GM12874 (cell line): ENCODE measurements at regions not wholly inside any gene's neighbourhood (a gene's known extent, or its start where the extent isn't known, plus 50 kb on each side); places are given as distances from the start of the nearest gene placed in this dataset.

ENCODE experiments used
- TF ChIP-seq, protein P1 (sequence below): IDR thresholded peaks from 2 replicates; pipeline ENCODE4 v1.5.1; 2011; ENCODE audit warnings: low read depth, mild to moderate bottlenecking, control low read depth, low read length, moderate library complexity; ENCODE audit not compliant: insufficient read depth

DNA sequence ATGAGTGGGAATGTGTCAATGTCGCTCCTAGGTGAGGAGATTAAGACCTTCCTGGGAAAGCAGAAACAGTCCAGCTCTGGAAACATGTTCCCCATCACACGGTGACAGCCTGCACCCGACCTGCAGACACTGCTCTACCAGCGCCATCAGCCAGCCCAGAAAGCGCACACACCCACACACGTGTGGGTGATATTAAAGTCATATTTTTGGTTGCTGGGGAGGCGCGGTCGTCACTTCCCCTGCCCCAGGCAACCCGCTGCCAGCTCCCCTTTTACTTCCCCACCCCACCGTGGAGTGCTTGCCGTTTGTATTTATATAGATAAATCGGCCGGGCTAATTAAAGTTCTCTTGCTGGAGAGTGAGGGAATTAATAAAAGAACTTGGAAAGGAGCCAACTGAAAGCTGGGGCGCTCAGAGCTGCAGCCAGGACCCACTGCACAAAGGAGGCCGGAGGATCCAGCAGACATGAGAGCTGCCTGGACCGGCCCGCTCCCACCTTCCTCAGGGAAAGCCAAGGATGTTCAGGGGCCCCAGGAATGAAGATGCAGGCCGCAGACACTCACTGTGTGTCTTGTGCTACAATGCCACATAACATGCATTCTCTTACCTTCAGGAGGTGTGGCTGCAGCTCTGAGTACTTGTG, 145.2 kb upstream of the UNC5B start:
- TF ChIP-seq, protein P1, sequence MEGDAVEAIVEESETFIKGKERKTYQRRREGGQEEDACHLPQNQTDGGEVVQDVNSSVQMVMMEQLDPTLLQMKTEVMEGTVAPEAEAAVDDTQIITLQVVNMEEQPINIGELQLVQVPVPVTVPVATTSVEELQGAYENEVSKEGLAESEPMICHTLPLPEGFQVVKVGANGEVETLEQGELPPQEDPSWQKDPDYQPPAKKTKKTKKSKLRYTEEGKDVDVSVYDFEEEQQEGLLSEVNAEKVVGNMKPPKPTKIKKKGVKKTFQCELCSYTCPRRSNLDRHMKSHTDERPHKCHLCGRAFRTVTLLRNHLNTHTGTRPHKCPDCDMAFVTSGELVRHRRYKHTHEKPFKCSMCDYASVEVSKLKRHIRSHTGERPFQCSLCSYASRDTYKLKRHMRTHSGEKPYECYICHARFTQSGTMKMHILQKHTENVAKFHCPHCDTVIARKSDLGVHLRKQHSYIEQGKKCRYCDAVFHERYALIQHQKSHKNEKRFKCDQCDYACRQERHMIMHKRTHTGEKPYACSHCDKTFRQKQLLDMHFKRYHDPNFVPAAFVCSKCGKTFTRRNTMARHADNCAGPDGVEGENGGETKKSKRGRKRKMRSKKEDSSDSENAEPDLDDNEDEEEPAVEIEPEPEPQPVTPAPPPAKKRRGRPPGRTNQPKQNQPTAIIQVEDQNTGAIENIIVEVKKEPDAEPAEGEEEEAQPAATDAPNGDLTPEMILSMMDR: no peak

GRCh38 chr10:71068861-71069271, 143.5 kb upstream of the UNC5B start:
- TF ChIP-seq, protein P1: no peak

DNA sequence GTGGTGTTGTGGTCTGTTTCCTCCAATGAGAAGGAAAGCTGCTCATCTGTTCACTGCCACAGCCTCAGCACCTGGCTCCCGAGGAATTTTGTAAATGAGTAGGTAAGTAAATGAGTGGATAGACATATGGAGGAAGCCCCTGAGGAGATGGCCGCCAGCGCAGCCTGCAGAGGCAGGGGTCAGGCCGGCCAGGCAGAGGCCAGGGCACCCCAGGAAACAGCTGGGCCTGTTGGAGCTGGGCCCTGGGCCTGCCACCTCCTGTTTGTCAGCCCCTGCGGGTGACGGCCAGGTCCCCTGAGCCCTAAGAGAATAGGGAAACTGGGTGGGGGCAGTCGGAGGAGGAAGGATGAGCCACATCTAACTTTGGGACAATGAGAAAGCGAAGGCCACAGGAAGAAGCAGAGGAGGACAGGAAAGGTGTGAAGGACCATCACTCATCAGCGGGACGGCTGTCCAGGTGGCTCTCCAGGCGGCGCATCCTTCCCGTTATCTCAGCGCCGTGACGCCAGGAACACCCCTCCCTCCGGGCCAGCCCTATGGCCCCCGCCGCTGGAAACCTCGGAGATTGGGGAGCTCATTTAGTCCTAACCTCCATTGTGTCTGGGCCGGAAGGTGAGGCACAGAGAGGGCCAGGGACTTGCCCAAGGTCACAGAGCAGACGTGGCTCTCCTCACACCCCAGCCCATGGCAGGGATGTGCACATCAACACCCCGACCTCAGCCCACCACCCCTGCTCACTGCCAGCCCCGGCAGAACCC, 142.3 kb upstream of the UNC5B start:
- TF ChIP-seq, protein P1: no peak

DNA sequence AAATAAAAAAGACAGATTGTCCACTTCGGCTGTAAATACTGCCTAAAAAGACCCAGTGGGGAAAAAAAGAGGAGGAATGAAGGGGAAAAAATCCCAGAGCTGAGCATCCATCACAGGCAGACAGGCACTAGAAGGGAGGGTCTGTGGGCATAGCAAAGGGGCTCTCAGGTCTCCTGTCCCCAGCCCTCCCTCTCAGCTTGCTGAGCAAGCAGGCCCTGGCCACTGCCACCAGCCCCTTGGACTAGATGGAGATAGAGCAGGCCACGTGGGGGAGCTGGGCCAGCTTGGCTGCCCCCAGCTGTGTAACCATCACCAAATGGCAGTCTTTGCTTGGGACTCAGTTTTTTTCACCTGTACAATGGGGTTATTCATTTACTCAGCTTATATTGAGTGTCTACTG, 141.6 kb upstream of the UNC5B start:
- TF ChIP-seq, protein P1: no peak

GRCh38 chr10:71072131-71072822, 140.1 kb upstream of the UNC5B start:
- TF ChIP-seq, protein P1: no peak

- TF ChIP-seq, protein P1: no peak
Observed at GRCh38 chr10:71072823-71073210, 139.6 kb upstream of the UNC5B start.

- TF ChIP-seq, protein P1: no peak
Observed at GRCh38 chr10:71073451-71074175, 138.8 kb upstream of the UNC5B start.
